ENCODE measurements at regions not wholly inside any gene's neighbourhood (a gene's known extent, or its start where the extent isn't known, plus 50 kb on each side); places are given as distances from the start of the nearest gene placed in this dataset.

- no peak for DNase-seq (ENCODE audit: low read depth)
These were observed 119.1 kb upstream of the CPEB2 start for GRCh38 chr4:14883166-14883565.

- DNase-seq (ENCODE audit: low read depth): no peak
These were observed 118.6 kb upstream of the CPEB2 start for GRCh38 chr4:14883661-14884060.

- no peak for DNase-seq (ENCODE audit: low read depth)
These were observed 114.3 kb upstream of the CPEB2 start for GRCh38 chr4:14887842-14888433.

GRCh38 chr4:14888790-14889572 lies 113.3 kb upstream of the CPEB2 start:
- no peak for DNase-seq (ENCODE audit: low read depth)

- DNase-seq (ENCODE audit: low read depth): no peak
These were observed 109.7 kb upstream of the CPEB2 start for GRCh38 chr4:14892563-14892962.

- DNase-seq (ENCODE audit: low read depth): no peak
These were observed 108.6 kb upstream of the CPEB2 start for GRCh38 chr4:14893713-14894112.

- DNase-seq (ENCODE audit: low read depth): no peak
These were observed 107.6 kb upstream of the CPEB2 start for GRCh38 chr4:14894392-14895292.

- no peak for DNase-seq (ENCODE audit: low read depth)
These were observed 105.6 kb upstream of the CPEB2 start for GRCh38 chr4:14896656-14897175.

GRCh38 chr4:14897217-14897616 lies 105.1 kb upstream of the CPEB2 start:
- DNase-seq (ENCODE audit: low read depth): no peak

- no peak for DNase-seq (ENCODE audit: low read depth)
These were observed 103.3 kb upstream of the CPEB2 start for GRCh38 chr4:14898989-14899388.

GRCh38 chr4:14902342-14902741 lies 99.9 kb upstream of the CPEB2 start:
- DNase-seq (ENCODE audit: low read depth): no peak

GRCh38 chr4:14903321-14903720 lies 99.0 kb upstream of the CPEB2 start:
- DNase-seq (ENCODE audit: low read depth): no peak

GRCh38 chr4:14906805-14907204 lies 95.5 kb upstream of the CPEB2 start:
- no peak for DNase-seq (ENCODE audit: low read depth)

- no peak for DNase-seq (ENCODE audit: low read depth)
These were observed 93.6 kb upstream of the CPEB2 start for GRCh38 chr4:14908635-14909034.

- DNase-seq (ENCODE audit: low read depth): no peak
These were observed 91.9 kb upstream of the CPEB2 start for GRCh38 chr4:14910411-14910810.

- no peak for DNase-seq (ENCODE audit: low read depth)
These were observed 89.9 kb upstream of the CPEB2 start for GRCh38 chr4:14912426-14912825.

- DNase-seq (ENCODE audit: low read depth): no peak
These were observed 87.3 kb upstream of the CPEB2 start for GRCh38 chr4:14915018-14915417.

- DNase-seq (ENCODE audit: low read depth): no peak
These were observed 85.6 kb upstream of the CPEB2 start for GRCh38 chr4:14916554-14917297.

- no peak for DNase-seq (ENCODE audit: low read depth)
These were observed 85.0 kb upstream of the CPEB2 start for GRCh38 chr4:14917298-14917633.

- DNase-seq (ENCODE audit: low read depth): no peak
These were observed 83.9 kb upstream of the CPEB2 start for GRCh38 chr4:14918336-14918735.

- DNase-seq (ENCODE audit: low read depth): no peak
These were observed 82.5 kb upstream of the CPEB2 start for GRCh38 chr4:14919785-14920184.

GRCh38 chr4:14920237-14920636 lies 82.0 kb upstream of the CPEB2 start:
- DNase-seq (ENCODE audit: low read depth): no peak
